ENCODE measurements at regions not wholly inside any gene's neighbourhood (a gene's known extent, or its start where the extent isn't known, plus 50 kb on each side); places are given as distances from the start of the nearest gene placed in this dataset.

DNA sequence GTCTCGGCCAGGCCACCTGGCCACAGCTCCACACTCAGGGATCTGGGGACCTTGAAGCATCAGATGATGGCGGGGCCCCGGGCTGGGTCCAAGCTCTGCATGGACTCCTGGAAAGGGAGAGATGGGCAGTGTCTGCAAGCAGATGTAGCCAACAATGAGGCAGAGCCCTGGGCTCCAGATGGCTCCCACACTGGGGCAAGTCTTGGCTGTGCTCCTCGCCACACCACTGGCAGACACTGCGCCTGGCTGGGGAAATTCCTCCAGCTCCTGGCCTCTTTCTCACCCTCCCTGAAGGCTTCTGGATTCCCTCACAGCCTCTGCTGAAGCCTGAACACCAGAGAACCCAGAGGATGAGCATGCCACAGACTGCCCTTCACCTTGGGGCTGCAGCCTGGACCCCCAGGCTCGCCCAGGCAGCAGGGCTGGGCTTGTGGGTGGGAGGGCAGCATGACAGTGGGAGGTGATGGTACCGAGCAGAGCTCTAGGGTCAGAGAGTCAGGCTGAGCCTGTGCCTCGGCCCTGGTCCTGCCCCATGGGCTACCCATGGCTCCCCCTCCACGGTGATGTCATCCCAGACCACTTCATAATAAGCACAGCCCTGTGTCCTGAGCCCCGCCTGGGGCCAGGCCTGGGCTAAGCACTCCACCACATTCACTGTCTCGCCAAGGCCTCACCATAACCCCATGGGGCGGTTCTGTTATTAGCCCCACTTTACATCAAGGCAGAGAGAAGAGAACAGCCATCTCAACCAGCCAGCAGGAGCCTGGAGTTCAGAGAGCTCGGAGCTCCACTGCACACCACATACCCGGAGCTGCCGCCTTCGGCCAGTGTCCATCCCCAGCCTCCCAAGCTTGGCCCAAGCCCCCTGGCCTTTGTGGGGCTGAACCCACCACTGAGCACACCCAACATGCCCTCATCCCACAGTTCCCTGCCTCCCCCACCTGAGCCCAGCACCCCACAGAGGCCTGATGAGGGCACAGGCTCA is 62.2 kb upstream of the ADAMTS2 start:
- Histone ChIP-seq H3K4me3 (ENCODE audit: low read depth, low read length) (no peak overlapping the region), H3K36me3 (ENCODE audit: control insufficient read depth, insufficient read depth, low read length) (no peaks in the 10 kb centered on the region), H3K27me3 (ENCODE audit: control insufficient read depth, insufficient read depth, low read length) (0 out of 2 replicates have a peak, but pooled peaks cover 1% of the 10 kb centered on the region)
- TF ChIP-seq, protein P1, sequence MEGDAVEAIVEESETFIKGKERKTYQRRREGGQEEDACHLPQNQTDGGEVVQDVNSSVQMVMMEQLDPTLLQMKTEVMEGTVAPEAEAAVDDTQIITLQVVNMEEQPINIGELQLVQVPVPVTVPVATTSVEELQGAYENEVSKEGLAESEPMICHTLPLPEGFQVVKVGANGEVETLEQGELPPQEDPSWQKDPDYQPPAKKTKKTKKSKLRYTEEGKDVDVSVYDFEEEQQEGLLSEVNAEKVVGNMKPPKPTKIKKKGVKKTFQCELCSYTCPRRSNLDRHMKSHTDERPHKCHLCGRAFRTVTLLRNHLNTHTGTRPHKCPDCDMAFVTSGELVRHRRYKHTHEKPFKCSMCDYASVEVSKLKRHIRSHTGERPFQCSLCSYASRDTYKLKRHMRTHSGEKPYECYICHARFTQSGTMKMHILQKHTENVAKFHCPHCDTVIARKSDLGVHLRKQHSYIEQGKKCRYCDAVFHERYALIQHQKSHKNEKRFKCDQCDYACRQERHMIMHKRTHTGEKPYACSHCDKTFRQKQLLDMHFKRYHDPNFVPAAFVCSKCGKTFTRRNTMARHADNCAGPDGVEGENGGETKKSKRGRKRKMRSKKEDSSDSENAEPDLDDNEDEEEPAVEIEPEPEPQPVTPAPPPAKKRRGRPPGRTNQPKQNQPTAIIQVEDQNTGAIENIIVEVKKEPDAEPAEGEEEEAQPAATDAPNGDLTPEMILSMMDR (IDR thresholded peaks at IDR 0.05; ENCODE audit: insufficient read depth, low read depth, low read length) = no peak
- ChIA-PET POLR2A (no interaction called here), CTCF (interaction anchor here (1.0 to 1.4 kb wide), 3 partner anchors 64 to 240 kb away, joined by 3 to 4 read pairs (median 3); no protein-coding TSS in a partner anchor)
- DNase-seq (ENCODE audit: low read depth) = no peak

DNA sequence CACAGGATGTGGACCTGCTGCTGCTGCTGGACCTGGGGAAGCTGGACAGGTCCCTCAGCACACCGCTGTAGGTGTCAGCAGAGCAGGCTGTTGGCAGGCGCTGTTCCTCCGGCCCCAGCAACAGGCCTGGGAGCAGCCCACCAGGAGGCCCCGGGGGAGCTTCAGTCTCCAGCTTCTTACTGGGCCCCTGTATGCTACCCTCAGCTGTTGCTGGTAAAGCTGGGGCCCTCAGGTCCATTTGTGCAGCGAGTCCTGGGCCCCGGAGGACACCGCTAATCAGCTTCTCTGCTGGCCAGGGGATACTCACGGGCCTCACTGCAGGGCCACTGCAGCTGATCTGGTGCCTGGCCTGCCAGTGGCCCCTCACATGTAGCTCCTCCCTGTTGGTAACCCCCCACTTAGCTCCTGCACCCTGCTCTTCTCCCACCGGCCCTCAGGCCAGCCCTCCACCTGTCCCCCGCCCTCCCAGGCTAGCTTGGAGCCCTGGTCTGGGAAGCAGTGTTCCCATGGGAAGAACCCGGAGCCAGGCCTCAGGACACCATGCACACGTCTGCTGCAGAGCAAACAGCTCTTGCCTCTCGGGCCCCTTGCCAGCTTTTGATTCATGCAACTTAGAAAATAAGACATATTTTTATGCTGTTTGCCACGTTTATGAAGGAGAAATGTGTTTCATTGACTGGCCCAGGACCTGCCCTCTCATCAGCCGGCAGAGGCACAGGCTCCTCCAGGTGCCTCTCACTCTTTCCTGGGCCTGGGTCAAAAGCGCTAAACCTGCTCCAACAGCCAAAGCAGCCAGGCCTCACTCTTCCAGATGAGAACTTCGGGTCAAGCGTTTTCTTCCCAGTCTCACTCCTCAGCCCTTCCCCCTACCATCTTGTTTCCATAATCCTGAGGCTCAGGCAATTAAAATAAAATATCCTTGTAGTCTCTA is 61.0 kb upstream of the ADAMTS2 start:
- CTCF ChIA-PET = interaction anchor here (1.0 to 1.4 kb wide), 3 partner anchors 63 to 239 kb away, joined by 3 to 4 read pairs (median 3); no protein-coding TSS in a partner anchor
- DNase-seq (ENCODE audit: low read depth) = no peak
- Histone ChIP-seq H3K36me3 (ENCODE audit: control insufficient read depth, insufficient read depth, low read length) (no peaks in the 10 kb centered on the region), H3K27me3 (ENCODE audit: control insufficient read depth, insufficient read depth, low read length) (0 out of 2 replicates have a peak, but pooled peaks cover 1% of the 10 kb centered on the region), H3K4me3 (ENCODE audit: low read depth, low read length) (no peak overlapping the region)
- POLR2A ChIA-PET = no interaction called here
- TF ChIP-seq, protein P1 (IDR thresholded peaks at IDR 0.05; ENCODE audit: insufficient read depth, low read depth, low read length) = no peak

- no peaks in the 10 kb centered on the region for H3K36me3 ChIP-seq (ENCODE audit: control insufficient read depth, insufficient read depth, low read length)
- no peak for DNase-seq (ENCODE audit: low read depth)
- TF ChIP-seq, protein P1 (IDR thresholded peaks at IDR 0.05; ENCODE audit: insufficient read depth, low read depth, low read length) = no peak
- ChIA-PET POLR2A (no interaction called here), CTCF (interaction anchor here (1.3 to 2.4 kb wide), 4 partner anchors 30 to 239 kb away, joined by 3 to 20 read pairs (median 4); no protein-coding TSS in a partner anchor)
- no peak overlapping the region for H3K4me3 ChIP-seq (ENCODE audit: low read depth, low read length)
- 0 out of 2 replicates have a peak, but pooled peaks cover 1% of the 10 kb centered on the region for H3K27me3 ChIP-seq (ENCODE audit: control insufficient read depth, insufficient read depth, low read length)
Observed at GRCh38 chr5:179405426-179406030, 60.3 kb upstream of the ADAMTS2 start.

DNA sequence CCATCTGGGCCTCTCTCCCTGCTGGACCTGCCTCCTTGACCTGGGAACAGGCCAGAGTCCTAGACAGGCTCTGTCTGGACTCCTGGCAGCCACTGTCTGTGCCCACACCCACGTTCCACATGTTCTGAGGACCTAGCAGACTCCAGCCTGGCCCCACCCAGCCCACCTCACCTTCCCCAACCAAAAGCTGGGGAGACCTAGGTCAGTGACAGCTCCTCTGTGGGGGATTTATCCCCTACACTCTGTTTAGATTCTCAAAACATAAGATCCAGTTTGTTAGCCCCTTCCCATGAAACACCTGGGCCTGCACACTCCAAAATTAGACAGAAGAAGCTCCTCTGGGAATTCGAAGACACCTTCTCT is 59.8 kb upstream of the ADAMTS2 start:
- H3K36me3 ChIP-seq (ENCODE audit: control insufficient read depth, insufficient read depth, low read length) = no peaks in the 10 kb centered on the region
- no peak overlapping the region for H3K4me3 ChIP-seq (ENCODE audit: low read depth, low read length)
- H3K27me3 ChIP-seq (ENCODE audit: control insufficient read depth, insufficient read depth, low read length) = 0 out of 2 replicates have a peak, but pooled peaks cover 1% of the 10 kb centered on the region
- TF ChIP-seq, protein P1 (IDR thresholded peaks at IDR 0.05; ENCODE audit: insufficient read depth, low read depth, low read length) = no peak
- no peak for DNase-seq (ENCODE audit: low read depth)
- CTCF ChIA-PET = interaction anchor here (1.3 to 2.4 kb wide), 4 partner anchors 11 to 238 kb away, joined by 3 to 20 read pairs (median 4); no protein-coding TSS in a partner anchor
- POLR2A ChIA-PET = no interaction called here

Measured in BJ (cell line).